Rectal smooth muscle tissue (tissue), 1 donor: ENCODE measurements at regions not wholly inside any gene's neighbourhood (a gene's known extent, or its start where the extent isn't known, plus 50 kb on each side); places are given as distances from the start of the nearest gene placed in this dataset.

Source experiments
- H3K27ac ChIP-seq: one replicate; pipeline ENCODE4 v1.7.0; 2013; ENCODE audit warnings: low read depth, low read length, inconsistent platforms
- H3K27me3 ChIP-seq: one replicate; pipeline ENCODE4 v1.7.0; 2013; ENCODE audit warnings: low read length; ENCODE audit not compliant: control insufficient read depth, insufficient read depth
- H3K36me3 ChIP-seq: one replicate; pipeline ENCODE4 v1.7.0; 2013; ENCODE audit warnings: low read length; ENCODE audit not compliant: control insufficient read depth, insufficient read depth
- H3K4me1 ChIP-seq: one replicate; pipeline ENCODE4 v1.7.0; 2013; ENCODE audit warnings: low read length; ENCODE audit not compliant: control insufficient read depth, insufficient read depth
- H3K4me3 ChIP-seq: one replicate; pipeline ENCODE4 v1.7.0; 2013; ENCODE audit warnings: low read length
- H3K9ac ChIP-seq: one replicate; pipeline ENCODE4 v1.7.0; 2013; ENCODE audit warnings: low read length

DNA sequence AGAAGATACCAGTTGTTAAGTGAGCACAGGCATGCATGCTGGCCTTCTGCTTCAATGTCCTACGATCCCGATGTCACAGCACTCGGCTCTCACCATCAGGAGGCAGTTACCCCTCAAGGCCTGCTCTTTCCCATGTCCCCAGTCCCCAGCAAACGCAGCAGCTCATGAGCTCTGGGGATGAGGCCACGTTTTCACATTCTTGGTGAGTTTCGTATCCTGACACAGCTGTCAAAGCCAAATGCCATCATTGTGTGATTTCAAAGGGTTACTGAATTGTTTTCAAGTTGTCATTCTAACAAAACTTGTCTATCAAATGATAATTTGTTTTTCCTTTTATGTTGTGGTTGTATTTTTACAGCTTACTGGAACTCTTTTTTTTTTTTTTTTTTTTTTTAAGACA, 226.9 kb upstream of the KCNG1 start:
- Histone ChIP-seq H3K27me3 (no peaks in the 10 kb centered on the region), H3K36me3 (no peaks in the 10 kb centered on the region), H3K9ac (no peak overlapping the region), H3K4me1 (no peaks in the 10 kb centered on the region), H3K4me3 (no peak overlapping the region), H3K27ac (no peak overlapping the region)

DNA sequence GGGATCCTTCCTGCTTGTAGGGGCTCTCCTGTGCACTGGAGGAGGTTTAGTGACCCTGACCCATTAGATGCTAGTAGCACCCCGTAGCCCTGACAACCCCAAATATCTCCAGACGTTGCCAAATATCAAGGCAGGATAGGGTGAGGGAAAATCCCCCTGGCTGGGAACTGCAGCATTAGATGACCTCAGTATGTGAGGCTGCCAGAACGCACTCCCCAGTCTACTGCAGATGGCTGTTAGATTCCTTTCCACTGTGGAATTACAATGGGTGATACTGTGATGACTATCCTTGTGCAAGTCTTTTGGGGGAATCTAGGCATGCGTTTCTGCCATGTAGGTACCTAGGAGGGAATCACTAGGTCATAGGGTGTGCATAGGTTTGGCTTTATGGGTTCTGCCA, 226.3 kb upstream of the KCNG1 start:
- H3K4me3 ChIP-seq = no peak overlapping the region
- H3K36me3 ChIP-seq = no peaks in the 10 kb centered on the region
- no peaks in the 10 kb centered on the region for H3K27me3 ChIP-seq
- no peak overlapping the region for H3K27ac ChIP-seq
- H3K4me1 ChIP-seq = no peaks in the 10 kb centered on the region
- no peak overlapping the region for H3K9ac ChIP-seq

DNA sequence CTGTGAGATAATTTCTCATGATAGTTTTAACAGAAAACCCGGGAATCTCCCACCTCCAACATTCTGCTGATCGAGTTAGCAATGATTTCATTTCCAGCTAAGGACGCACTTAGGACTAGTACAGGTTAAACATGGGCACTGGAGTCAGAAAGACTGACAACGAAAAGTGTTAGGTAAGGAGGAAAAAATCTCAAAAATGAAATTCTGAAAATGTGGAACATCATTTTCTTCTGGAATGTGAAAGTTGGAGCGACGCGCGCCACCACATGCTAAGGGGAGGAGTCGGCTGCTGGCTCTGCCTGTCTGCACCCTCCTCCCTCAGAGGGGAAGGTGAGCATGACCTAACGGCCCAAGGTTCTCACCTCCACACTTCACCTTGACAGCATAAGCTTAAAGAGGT, 221.6 kb upstream of the KCNG1 start:
- Histone ChIP-seq H3K4me3 (no peak overlapping the region), H3K27me3 (no peaks in the 10 kb centered on the region), H3K27ac (no peak overlapping the region), H3K4me1 (no peaks in the 10 kb centered on the region), H3K9ac (no peak overlapping the region), H3K36me3 (no peaks in the 10 kb centered on the region)

GRCh38 chr20:51238675-51239305, 215.9 kb upstream of the KCNG1 start:
- no peaks in the 10 kb centered on the region for H3K36me3 ChIP-seq
- no peak overlapping the region for H3K9ac ChIP-seq
- H3K4me1 ChIP-seq = no peaks in the 10 kb centered on the region
- no peak overlapping the region for H3K27ac ChIP-seq
- no peaks in the 10 kb centered on the region for H3K27me3 ChIP-seq
- H3K4me3 ChIP-seq = no peak overlapping the region

DNA sequence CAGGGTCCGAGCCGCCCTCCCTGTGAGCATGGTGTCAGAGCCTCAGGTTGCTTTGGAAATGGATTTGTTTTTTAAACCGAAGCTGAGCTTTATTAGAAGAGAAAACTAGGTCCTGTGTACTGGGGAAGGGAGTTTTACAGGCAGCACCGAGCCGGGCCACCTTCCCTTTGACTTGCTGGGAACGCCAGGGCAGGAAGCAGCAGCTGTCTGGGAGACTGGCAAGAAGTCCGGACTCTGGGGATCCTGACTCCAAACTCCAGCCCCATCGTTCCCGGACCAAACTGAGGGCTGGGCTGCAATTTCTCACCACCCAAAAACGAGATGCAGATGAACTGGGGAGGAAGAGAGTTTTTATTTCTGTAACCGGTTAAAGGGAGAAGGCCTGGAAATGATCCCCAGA, 214.9 kb upstream of the KCNG1 start:
- H3K4me1 ChIP-seq = no peaks in the 10 kb centered on the region
- H3K27me3 ChIP-seq = no peaks in the 10 kb centered on the region
- H3K4me3 ChIP-seq = no peak overlapping the region
- no peak overlapping the region for H3K9ac ChIP-seq
- no peaks in the 10 kb centered on the region for H3K36me3 ChIP-seq
- H3K27ac ChIP-seq = no peak overlapping the region

DNA sequence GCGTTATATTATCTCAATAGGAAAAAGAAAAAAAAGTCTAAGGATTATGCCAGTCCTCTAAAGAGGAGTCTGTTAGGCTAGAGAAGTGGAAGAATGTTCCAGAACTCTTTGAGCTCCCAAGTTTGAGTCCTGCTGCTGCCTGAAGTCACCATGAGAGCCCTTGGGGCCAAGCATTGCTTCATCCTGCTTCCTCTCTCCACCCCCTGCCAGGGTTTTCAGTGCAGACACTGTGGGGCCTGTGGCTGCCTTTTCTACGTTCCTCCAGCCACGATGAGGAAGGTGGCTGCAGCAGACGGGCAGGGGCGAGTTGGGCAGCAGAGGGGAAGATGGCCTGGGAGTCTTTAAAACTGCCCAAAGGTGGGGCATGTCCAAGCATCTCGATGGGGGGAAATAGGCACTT, 214.4 kb upstream of the KCNG1 start:
- Histone ChIP-seq H3K4me1 (no peaks in the 10 kb centered on the region), H3K36me3 (no peaks in the 10 kb centered on the region), H3K27me3 (no peaks in the 10 kb centered on the region), H3K9ac (no peak overlapping the region), H3K27ac (no peak overlapping the region), H3K4me3 (no peak overlapping the region)

GRCh38 chr20:51236421-51236820, 213.5 kb upstream of the KCNG1 start:
- H3K4me1 ChIP-seq = no peaks in the 10 kb centered on the region
- no peak overlapping the region for H3K4me3 ChIP-seq
- no peaks in the 10 kb centered on the region for H3K27me3 ChIP-seq
- H3K36me3 ChIP-seq = no peaks in the 10 kb centered on the region
- no peak overlapping the region for H3K9ac ChIP-seq
- no peak overlapping the region for H3K27ac ChIP-seq

- Histone ChIP-seq H3K27me3 (no peaks in the 10 kb centered on the region), H3K4me3 (no peak overlapping the region), H3K27ac (no peak overlapping the region), H3K36me3 (no peaks in the 10 kb centered on the region), H3K4me1 (no peaks in the 10 kb centered on the region), H3K9ac (no peak overlapping the region)
Measured at GRCh38 chr20:51233345-51233744, 210.4 kb upstream of the KCNG1 start.

DNA sequence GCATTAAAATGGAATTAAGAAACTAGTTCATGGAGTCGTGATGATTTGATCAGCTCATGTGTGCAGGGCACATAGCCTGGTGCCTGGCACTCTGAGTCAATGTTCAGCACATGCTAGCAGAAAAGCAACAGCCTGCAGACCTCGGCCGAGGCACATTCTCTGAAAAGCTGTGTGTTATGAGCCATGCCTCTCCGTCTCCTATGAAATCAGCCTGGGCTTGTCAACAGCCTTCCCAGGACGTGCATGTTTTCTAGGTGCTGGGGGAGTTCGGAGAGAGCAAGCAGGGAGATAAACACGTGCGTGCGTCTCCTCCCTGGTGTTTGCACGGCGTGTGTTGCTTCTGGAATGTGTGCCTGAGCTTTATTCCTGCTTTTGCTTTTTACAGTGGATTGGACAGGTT, 207.8 kb upstream of the KCNG1 start:
- no peaks in the 10 kb centered on the region for H3K36me3 ChIP-seq
- no peaks in the 10 kb centered on the region for H3K4me1 ChIP-seq
- no peak overlapping the region for H3K27ac ChIP-seq
- no peak overlapping the region for H3K4me3 ChIP-seq
- H3K9ac ChIP-seq = no peak overlapping the region
- H3K27me3 ChIP-seq = no peaks in the 10 kb centered on the region

DNA sequence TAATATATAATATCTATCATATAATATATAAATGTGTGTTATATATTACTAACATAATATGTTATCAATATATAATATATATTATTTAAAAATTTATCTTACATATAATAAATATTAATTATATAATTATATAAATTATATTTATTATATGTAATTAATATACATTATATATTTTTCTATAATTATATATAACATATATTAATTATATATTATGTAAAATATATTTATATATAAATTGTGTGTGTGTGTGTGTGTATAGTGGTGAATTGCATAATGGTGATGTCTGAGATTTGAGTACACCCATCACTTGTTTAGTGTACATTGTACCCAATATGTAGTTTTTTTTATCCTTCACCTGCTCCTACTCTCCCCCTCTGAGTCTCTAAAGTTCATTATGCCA, 205.9 kb upstream of the KCNG1 start:
- Histone ChIP-seq H3K36me3 (no peaks in the 10 kb centered on the region), H3K4me1 (no peaks in the 10 kb centered on the region), H3K9ac (no peak overlapping the region), H3K4me3 (no peak overlapping the region), H3K27ac (no peak overlapping the region), H3K27me3 (no peaks in the 10 kb centered on the region)

- Histone ChIP-seq H3K9ac (no peak overlapping the region), H3K4me1 (no peaks in the 10 kb centered on the region), H3K36me3 (no peaks in the 10 kb centered on the region), H3K27me3 (no peaks in the 10 kb centered on the region), H3K27ac (no peak overlapping the region), H3K4me3 (no peak overlapping the region)
Measured at GRCh38 chr20:51227744-51228143, 204.8 kb upstream of the KCNG1 start.

- Histone ChIP-seq H3K4me1 (no peaks in the 10 kb centered on the region), H3K9ac (no peak overlapping the region), H3K36me3 (no peaks in the 10 kb centered on the region), H3K27ac (no peak overlapping the region), H3K27me3 (no peaks in the 10 kb centered on the region), H3K4me3 (no peak overlapping the region)
Measured at GRCh38 chr20:51223183-51223720, 200.3 kb upstream of the KCNG1 start.

GRCh38 chr20:51221791-51222408, 199.0 kb upstream of the KCNG1 start:
- Histone ChIP-seq H3K27me3 (no peaks in the 10 kb centered on the region), H3K4me3 (no peak overlapping the region), H3K27ac (no peak overlapping the region), H3K36me3 (no peaks in the 10 kb centered on the region), H3K4me1 (no peaks in the 10 kb centered on the region), H3K9ac (no peak overlapping the region)
